ENCODE measurements at regions not wholly inside any gene's neighbourhood (a gene's known extent, or its start where the extent isn't known, plus 50 kb on each side); places are given as distances from the start of the nearest gene placed in this dataset.

DNA sequence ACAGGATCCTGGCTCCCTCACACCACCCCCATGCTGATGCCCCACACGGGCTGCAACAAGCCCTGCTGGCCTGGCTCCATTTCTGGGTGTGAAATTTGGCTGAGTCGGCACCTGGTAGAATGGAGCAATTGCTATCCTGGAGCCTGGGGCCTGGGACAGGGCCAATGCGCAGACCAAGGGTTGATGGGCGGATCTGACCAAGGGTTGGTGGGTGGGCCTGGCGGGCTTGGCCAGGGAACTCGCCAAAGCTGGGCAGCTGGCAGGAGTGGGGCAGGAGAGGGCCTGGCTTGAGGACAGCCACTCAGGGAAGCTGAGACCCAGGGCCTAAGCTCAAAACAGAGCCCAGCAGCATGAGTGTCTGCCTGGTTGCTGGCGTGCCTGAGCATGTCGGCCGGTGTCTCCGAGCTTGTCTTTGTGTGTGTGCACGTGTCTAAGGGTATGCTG lies 70.9 kb upstream of the POU3F1 start:
- Histone ChIP-seq H3K4me3 (ENCODE audit: low read depth, low read length) (no peak overlapping the region), H3K4ac (ENCODE audit: low read depth, low read length) (no peak overlapping the region), H2BK120ac (ENCODE audit: insufficient read depth, low read length, poor library complexity) (no peak overlapping the region), H3K23ac (ENCODE audit: low read length) (no peak overlapping the region), H3K27me3 (ENCODE audit: insufficient read depth, low read length) (no peaks in the 10 kb centered on the region), H2AK5ac (ENCODE audit: low read length) (no peak overlapping the region), H3K14ac (ENCODE audit: low read length) (no peak overlapping the region), H3K9me3 (ENCODE audit: insufficient read depth, low read depth, low read length) (no peaks in the 10 kb centered on the region), H3K27ac (ENCODE audit: low read depth, low read length) (no peak overlapping the region), H3K4me1 (ENCODE audit: control insufficient read depth in 1 of 2, insufficient read depth in 2 of 2, low read length in 2 of 2) (peaks cover under 1 to 2% of the 10 kb centered on the region in 2 experiments), H4K12ac (ENCODE audit: low read depth, low read length) (no peak overlapping the region), H3K79me1 (ENCODE audit: low read length) (no peaks in the 10 kb centered on the region), H3K4me2 (ENCODE audit: low read length) (no peak overlapping the region), H4K8ac (ENCODE audit: low read depth, low read length) (no peak overlapping the region), H4K91ac (ENCODE audit: low read depth, low read length) (no peak overlapping the region), H2BK5ac (ENCODE audit: low read depth, low read length, poor library complexity) (no peak overlapping the region), H3K36me3 (ENCODE audit: control insufficient read depth in 1 of 2, insufficient read depth in 2 of 2, low read length in 2 of 2) (no peaks in the 10 kb centered on the region), H2AFZ (ENCODE audit: insufficient read depth, low read length, poor library complexity) (no peak overlapping the region), H3K9ac (ENCODE audit: low read length) (no peak overlapping the region), H2BK12ac (ENCODE audit: low read length) (no peak overlapping the region), H3K18ac (ENCODE audit: low read length) (no peak overlapping the region), H3K79me2 (ENCODE audit: control insufficient read depth, insufficient read depth, low read length, poor library complexity) (no peaks in the 10 kb centered on the region)
- no CpG with 5 or more reads among the region's 11 CpGs for WGBS (ENCODE audit: extremely low coverage, insufficient coverage, insufficient read length)
- DNase-seq: no peak

DNA sequence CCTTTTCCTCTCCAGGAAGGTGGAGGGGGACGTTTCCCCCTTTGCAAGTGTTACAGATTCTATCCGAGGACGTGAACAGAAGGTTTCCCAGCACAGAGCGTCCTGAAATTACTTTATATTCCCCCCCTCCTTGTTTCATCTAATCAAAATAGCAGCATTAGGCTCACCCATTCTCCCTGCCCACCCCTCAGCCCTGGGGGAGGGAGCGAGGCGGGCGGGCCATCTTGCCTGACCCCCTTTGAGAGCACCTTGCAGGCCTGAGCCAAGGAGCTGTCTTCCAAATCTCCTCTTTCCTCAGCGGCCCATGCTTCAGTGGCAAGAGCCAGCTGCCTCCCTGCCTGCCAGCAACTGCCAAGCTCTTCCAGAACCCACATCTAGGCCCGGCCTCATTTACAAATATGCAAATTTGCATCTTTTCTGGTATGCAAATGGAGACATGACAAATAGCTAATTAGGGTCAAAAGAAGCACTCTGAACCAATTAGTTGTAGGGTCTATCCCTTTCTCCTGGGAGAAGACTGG lies 69.1 kb upstream of the POU3F1 start:
- H3K9me3 ChIP-seq (ENCODE audit: insufficient read depth, low read depth, low read length): no peaks in the 10 kb centered on the region
- no CpG with 5 or more reads among the region's 9 CpGs for WGBS (ENCODE audit: extremely low coverage, insufficient coverage, insufficient read length)

DNA sequence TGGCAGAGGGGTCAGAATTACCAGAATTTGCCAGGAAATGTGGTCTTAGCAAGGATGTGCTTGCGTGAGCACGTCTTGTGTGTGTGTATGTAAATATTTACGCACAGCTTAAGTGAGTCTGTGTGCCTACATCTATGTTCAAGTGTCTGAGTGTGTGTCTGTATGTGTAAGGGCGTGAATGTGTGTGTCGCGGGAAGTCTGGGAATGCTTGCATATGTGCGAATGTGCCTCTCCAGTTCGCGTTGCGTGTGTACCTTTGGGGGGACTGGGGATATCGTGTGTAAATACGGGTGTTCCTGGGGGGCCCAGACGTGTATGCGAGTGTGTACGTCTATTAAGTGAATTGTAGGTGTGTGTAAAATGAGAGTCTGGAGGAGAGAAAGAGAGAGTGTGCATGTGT lies 68.6 kb upstream of the POU3F1 start:
- no peak overlapping the region for H3K23ac ChIP-seq (ENCODE audit: low read length)
- peaks cover 0 to 2% of the 10 kb centered on the region in 2 experiments for H3K4me1 ChIP-seq (ENCODE audit: control insufficient read depth in 1 of 2, insufficient read depth in 2 of 2, low read length in 2 of 2)
- H3K4me3 ChIP-seq (ENCODE audit: low read depth, low read length): no peak overlapping the region
- no peak overlapping the region for H3K4ac ChIP-seq (ENCODE audit: low read depth, low read length)
- no peak overlapping the region for H3K27ac ChIP-seq (ENCODE audit: low read depth, low read length)
- H3K79me1 ChIP-seq (ENCODE audit: low read length): no peaks in the 10 kb centered on the region
- 100% methylated on average over 1 of the region's 15 CpGs for WGBS (ENCODE audit: extremely low coverage, insufficient coverage, insufficient read length)
- no peak overlapping the region for H4K91ac ChIP-seq (ENCODE audit: low read depth, low read length)
- no peak overlapping the region for H3K9ac ChIP-seq (ENCODE audit: low read length)
- H3K4me2 ChIP-seq (ENCODE audit: low read length): no peak overlapping the region
- H2BK5ac ChIP-seq (ENCODE audit: low read depth, low read length, poor library complexity): no peak overlapping the region
- no peak overlapping the region for H2AK5ac ChIP-seq (ENCODE audit: low read length)
- no peaks in the 10 kb centered on the region for H3K9me3 ChIP-seq (ENCODE audit: insufficient read depth, low read depth, low read length)
- no peaks in the 10 kb centered on the region for H3K36me3 ChIP-seq (ENCODE audit: control insufficient read depth in 1 of 2, insufficient read depth in 2 of 2, low read length in 2 of 2)
- no peaks in the 10 kb centered on the region for H3K27me3 ChIP-seq (ENCODE audit: insufficient read depth, low read length)
- H2BK12ac ChIP-seq (ENCODE audit: low read length): no peak overlapping the region
- no peak overlapping the region for H4K8ac ChIP-seq (ENCODE audit: low read depth, low read length)
- DNase-seq: no peak
- H4K12ac ChIP-seq (ENCODE audit: low read depth, low read length): no peak overlapping the region
- H3K14ac ChIP-seq (ENCODE audit: low read length): no peak overlapping the region
- H2BK120ac ChIP-seq (ENCODE audit: insufficient read depth, low read length, poor library complexity): no peak overlapping the region
- no peaks in the 10 kb centered on the region for H3K79me2 ChIP-seq (ENCODE audit: control insufficient read depth, insufficient read depth, low read length, poor library complexity)
- H3K18ac ChIP-seq (ENCODE audit: low read length): no peak overlapping the region
- H2AFZ ChIP-seq (ENCODE audit: insufficient read depth, low read length, poor library complexity): no peak overlapping the region

More for the DNA sequence above, 69.1 kb upstream of the POU3F1 start:
- no peak overlapping the region for H3K27ac ChIP-seq (ENCODE audit: low read depth, low read length)
- H3K27me3 ChIP-seq (ENCODE audit: insufficient read depth, low read length): no peaks in the 10 kb centered on the region
- H3K4ac ChIP-seq (ENCODE audit: low read depth, low read length): no peak overlapping the region
- no peak overlapping the region for H3K4me2 ChIP-seq (ENCODE audit: low read length)
- H3K79me2 ChIP-seq (ENCODE audit: control insufficient read depth, insufficient read depth, low read length, poor library complexity): no peaks in the 10 kb centered on the region
- no peak overlapping the region for H2BK5ac ChIP-seq (ENCODE audit: low read depth, low read length, poor library complexity)
- no peaks in the 10 kb centered on the region for H3K36me3 ChIP-seq (ENCODE audit: control insufficient read depth in 1 of 2, insufficient read depth in 2 of 2, low read length in 2 of 2)
- no peak overlapping the region for H2BK120ac ChIP-seq (ENCODE audit: insufficient read depth, low read length, poor library complexity)
- H2AFZ ChIP-seq (ENCODE audit: insufficient read depth, low read length, poor library complexity): no peak overlapping the region
- peaks cover 0 to 2% of the 10 kb centered on the region in 2 experiments for H3K4me1 ChIP-seq (ENCODE audit: control insufficient read depth in 1 of 2, insufficient read depth in 2 of 2, low read length in 2 of 2)
- no peak for DNase-seq
- H2AK5ac ChIP-seq (ENCODE audit: low read length): no peak overlapping the region
- H2BK12ac ChIP-seq (ENCODE audit: low read length): no peak overlapping the region
- H3K79me1 ChIP-seq (ENCODE audit: low read length): no peaks in the 10 kb centered on the region
- no peak overlapping the region for H4K91ac ChIP-seq (ENCODE audit: low read depth, low read length)
- H4K12ac ChIP-seq (ENCODE audit: low read depth, low read length): no peak overlapping the region
- H3K14ac ChIP-seq (ENCODE audit: low read length): no peak overlapping the region
- H3K23ac ChIP-seq (ENCODE audit: low read length): no peak overlapping the region
- no peak overlapping the region for H3K18ac ChIP-seq (ENCODE audit: low read length)
- H4K8ac ChIP-seq (ENCODE audit: low read depth, low read length): no peak overlapping the region
- H3K4me3 ChIP-seq (ENCODE audit: low read depth, low read length): no peak overlapping the region
- no peak overlapping the region for H3K9ac ChIP-seq (ENCODE audit: low read length)

DNA sequence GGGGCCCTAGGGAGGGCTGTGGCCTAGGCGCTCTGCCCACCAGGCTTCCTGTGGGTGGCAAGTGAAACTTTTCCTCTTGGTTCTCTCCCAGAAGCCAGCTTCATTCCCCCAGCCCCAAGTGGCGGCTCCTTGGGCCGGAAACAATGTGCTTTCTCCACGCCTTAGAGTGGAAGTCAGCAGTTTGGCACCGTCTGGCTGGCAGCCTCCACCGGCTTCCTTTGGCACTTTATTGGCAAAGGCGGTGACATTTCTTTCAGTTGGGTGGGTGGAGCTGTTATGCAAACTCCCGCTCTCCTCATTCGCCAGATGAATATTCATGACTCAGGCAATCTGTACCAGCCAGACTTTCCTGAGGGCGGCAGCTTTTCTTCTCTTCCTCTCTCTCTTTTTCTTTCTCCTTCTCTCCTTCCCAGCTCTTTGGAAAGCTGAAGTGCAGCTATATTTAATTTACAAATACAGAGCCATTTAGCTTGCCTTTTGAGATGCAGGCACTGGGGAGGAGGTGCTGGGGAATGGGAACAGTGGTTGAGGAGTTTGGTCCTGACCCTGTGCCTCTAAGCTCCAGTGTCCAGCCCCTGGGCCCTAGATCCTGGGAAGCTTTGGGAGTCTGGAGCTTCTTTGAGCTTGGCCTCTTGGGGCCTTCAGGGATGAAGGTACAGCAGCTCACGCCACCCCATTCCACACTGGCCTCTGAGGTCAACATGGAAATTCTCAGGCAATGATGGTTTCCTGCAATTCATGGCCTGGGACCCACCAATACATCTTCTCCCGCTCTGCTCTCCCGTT lies 67.8 kb upstream of the POU3F1 start:
- no peak overlapping the region for H4K12ac ChIP-seq (ENCODE audit: low read depth, low read length)
- H3K4me2 ChIP-seq (ENCODE audit: low read length): no peak overlapping the region
- no peak overlapping the region for H4K8ac ChIP-seq (ENCODE audit: low read depth, low read length)
- H3K27ac ChIP-seq (ENCODE audit: low read depth, low read length): no peak overlapping the region
- no CpG with 5 or more reads among the region's 13 CpGs for WGBS (ENCODE audit: extremely low coverage, insufficient coverage, insufficient read length)
- DNase-seq: no peak
- H3K79me1 ChIP-seq (ENCODE audit: low read length): no peaks in the 10 kb centered on the region
- H3K9ac ChIP-seq (ENCODE audit: low read length): no peak overlapping the region
- no peak overlapping the region for H3K18ac ChIP-seq (ENCODE audit: low read length)
- H2BK120ac ChIP-seq (ENCODE audit: insufficient read depth, low read length, poor library complexity): no peak overlapping the region
- no peak overlapping the region for H2BK12ac ChIP-seq (ENCODE audit: low read length)
- H2AFZ ChIP-seq (ENCODE audit: insufficient read depth, low read length, poor library complexity): no peak overlapping the region
- no peak overlapping the region for H3K4me3 ChIP-seq (ENCODE audit: low read depth, low read length)
- H3K4ac ChIP-seq (ENCODE audit: low read depth, low read length): no peak overlapping the region
- no peak overlapping the region for H3K23ac ChIP-seq (ENCODE audit: low read length)
- no peaks in the 10 kb centered on the region for H3K9me3 ChIP-seq (ENCODE audit: insufficient read depth, low read depth, low read length)
- peaks cover 0 to 2% of the 10 kb centered on the region in 2 experiments for H3K4me1 ChIP-seq (ENCODE audit: control insufficient read depth in 1 of 2, insufficient read depth in 2 of 2, low read length in 2 of 2)
- no peak overlapping the region for H3K14ac ChIP-seq (ENCODE audit: low read length)
- H3K36me3 ChIP-seq (ENCODE audit: control insufficient read depth in 1 of 2, insufficient read depth in 2 of 2, low read length in 2 of 2): no peaks in the 10 kb centered on the region
- no peak overlapping the region for H2BK5ac ChIP-seq (ENCODE audit: low read depth, low read length, poor library complexity)
- H3K79me2 ChIP-seq (ENCODE audit: control insufficient read depth, insufficient read depth, low read length, poor library complexity): no peaks in the 10 kb centered on the region
- H2AK5ac ChIP-seq (ENCODE audit: low read length): no peak overlapping the region
- no peak overlapping the region for H4K91ac ChIP-seq (ENCODE audit: low read depth, low read length)
- no peaks in the 10 kb centered on the region for H3K27me3 ChIP-seq (ENCODE audit: insufficient read depth, low read length)

All from trophoblast cell (in vitro differentiated cells and primary cell).